Transverse colon (tissue), 4 donors: ENCODE measurements at regions not wholly inside any gene's neighbourhood (a gene's known extent, or its start where the extent isn't known, plus 50 kb on each side); places are given as distances from the start of the nearest gene placed in this dataset.
"Not testable (repeated sequence)": the region's sequence is repeated elsewhere in the genome, so short reads cannot be mapped to it uniquely, and the experiment has no call there.

Source experiments
- DNase-seq: peaks from one replicate; pipeline ENCODE4 v3.0.0-alpha.2; 2019
- H3K27ac ChIP-seq, 4 donors: fragments of 200-600 bp; sonication (generic); 2 replicates each; pipeline ENCODE4 v1.5.1; 2016 to 2018; ENCODE audit warnings: inconsistent platforms in 4 of 4
- H3K27me3 ChIP-seq: fragments of 200-600 bp; sonication (generic); 2 replicates; pipeline ENCODE4 v1.5.1; 2017; ENCODE audit warnings: inconsistent platforms
- H3K36me3 ChIP-seq, 4 donors: fragments of 200-600 bp; sonication (generic); 2 replicates each; pipeline ENCODE4 v1.5.1; 2017 to 2019; ENCODE audit warnings: inconsistent platforms in 4 of 4
- H3K4me1 ChIP-seq, 4 donors: fragments of 200-600 bp; sonication (generic); 2 replicates each; pipeline ENCODE4 v1.5.1; 2017 to 2020; ENCODE audit warnings: inconsistent platforms in 4 of 4
- H3K4me3 ChIP-seq, 4 donors: fragments of 200-600 bp; sonication (generic); 1 replicate in 1 of 4; 2 replicates in 3 of 4; pipeline versions ENCODE4 v1.5.1 to v1.6.1; 2017 to 2019; ENCODE audit warnings: inconsistent platforms in 4 of 4
- H3K9me3 ChIP-seq, 2 donors: fragments of 200-600 bp; sonication (generic); 2 replicates each; pipeline ENCODE4 v1.5.1; 2017 to 2019; ENCODE audit warnings: inconsistent platforms in 2 of 2
- CTCF ChIP-seq, 5 experiments: fragments of 200-600 bp in 3 of 5; fragments of 450-650 bp in 2 of 5; sonication (generic) in 3 of 5; IDR thresholded peaks; 1 replicate in 2 of 5; 2 replicates in 3 of 5; pipeline ENCODE4 v1.5.1; 2016 to 2017; ENCODE audit warnings: antibody characterized with exemption in 5 of 5, inconsistent platforms in 3 of 5, mild to moderate bottlenecking in 2 of 5, moderate library complexity in 1 of 5
- EP300 ChIP-seq: sonication (generic); formaldehyde crosslinking; IDR thresholded peaks from one replicate; pipeline ENCODE4 v1.6.1; 2017; ENCODE audit warnings: antibody characterized with exemption, low read depth
- POLR2A ChIP-seq: fragments of 450-650 bp; IDR thresholded peaks from one replicate; pipeline ENCODE4 v1.6.1; 2016; ENCODE audit warnings: antibody characterized with exemption, mild to moderate bottlenecking, moderate library complexity
- POLR2AphosphoS5 ChIP-seq, 3 donors: sonication (generic); formaldehyde crosslinking; IDR thresholded peaks; one replicate each; pipeline ENCODE4 v1.6.1; 2016; ENCODE audit warnings: antibody characterized with exemption in 3 of 3
- WGBS, 2 donors: methylation state at CpG; one replicate each; pipeline ENCODE4 v1.1.5; 2018; ENCODE audit warnings: low coverage in 1 of 2; 5-methylcytosine and 5-hydroxymethylcytosine counted together
- in situ Hi-C, 4 donors: fragments of 200-750 bp; cut with MboI; loops; one replicate each; pipeline versions ENCODE4 v1.15.0 to v1.15.1; 2017; ENCODE audit warnings: low sequenced_read_pairs in 3 of 4, low pct_ligation_motif_present in 1 of 4, low pct_unique_long_range_greater_than_20kb in 1 of 4
- intact Hi-C: fragments of 100-400 bp; cut with DNase I; formaldehyde crosslinking; loops from one replicate; pipeline ENCODE4 v1.15.1; 2023; ENCODE audit warnings: low total_unique reads

- H3K4me1 ChIP-seq, result no peaks in the 10 kb centered on the region
- H3K36me3 ChIP-seq, result no peaks in the 10 kb centered on the region
- no peak overlapping the region for H3K27ac ChIP-seq
- TF ChIP-seq CTCF (IDR thresholded peaks at IDR 0.05) (no peak), EP300 (no peak), POLR2A (no peak), POLR2AphosphoS5 (IDR thresholded peaks at IDR 0.05) (no peak)
- intact Hi-C loops (no loop called here), in situ Hi-C loops (no loop called here)
- no peaks in the 10 kb centered on the region for H3K9me3 ChIP-seq
- H3K4me3 ChIP-seq, result no peak overlapping the region
- DNase-seq, result no peak
- WGBS, 2 donors, result 80 to 81% methylated on average over 5 of the region's 5 CpGs
- no peaks in the 10 kb centered on the region for H3K27me3 ChIP-seq
These were observed 62.0 kb upstream of the BMP5 start for GRCh38 chr6:55937261-55937947.

GRCh38 chr6:55931101-55931500 is 55.7 kb upstream of the BMP5 start:
- intact Hi-C loops (no loop called here), in situ Hi-C loops (no loop called here)
- WGBS, 2 donors, result 55 to 69% methylated on average over 3 of the region's 3 CpGs
- Histone ChIP-seq H3K27me3 (no peaks in the 10 kb centered on the region), H3K4me1 (no peaks in the 10 kb centered on the region), H3K36me3 (no peaks in the 10 kb centered on the region), H3K27ac (no peak overlapping the region), H3K4me3 (no peak overlapping the region), H3K9me3 (no peaks in the 10 kb centered on the region)
- TF ChIP-seq POLR2AphosphoS5 (IDR thresholded peaks at IDR 0.05), result no peak
- no peak for TF ChIP-seq CTCF (IDR thresholded peaks at IDR 0.05)
- no peak for TF ChIP-seq POLR2A
- TF ChIP-seq EP300, result no peak
- DNase-seq, result no peak

- DNase-seq, H3K4me1 ChIP-seq, H3K9me3 ChIP-seq, H3K36me3 ChIP-seq, H3K27me3 ChIP-seq, H3K4me3 ChIP-seq, intact Hi-C loops, in situ Hi-C loops, H3K27ac ChIP-seq: not testable (repeated sequence)
- 29 to 68% methylated on average over 1 to 2 of the region's 2 CpGs for whole genome bisulfite sequencing, 2 donors
These were observed 52.3 kb upstream of the BMP5 start for GRCh38 chr6:55927713-55928112.

- no peak for DNase-seq
- Histone ChIP-seq H3K4me1 (no peaks in the 10 kb centered on the region), H3K36me3 (no peaks in the 10 kb centered on the region), H3K27me3 (no peaks in the 10 kb centered on the region), H3K9me3 (no peaks in the 10 kb centered on the region), H3K27ac (no peak overlapping the region), H3K4me3 (no peak overlapping the region)
- WGBS, 2 donors, result 71 to 75% methylated on average over 1 of the region's 1 CpG
- TF ChIP-seq EP300 (no peak), POLR2A (no peak), CTCF (IDR thresholded peaks at IDR 0.05) (no peak), POLR2AphosphoS5 (IDR thresholded peaks at IDR 0.05) (no peak)
- intact Hi-C loops, result no loop called here
- in situ Hi-C loops, result no loop called here
These were observed 49.9 kb upstream of the BMP5 start for GRCh38 chr6:55925292-55925691.
